HepG2 (cell line): ENCODE measurements at regions not wholly inside any gene's neighbourhood (a gene's known extent, or its start where the extent isn't known, plus 50 kb on each side); places are given as distances from the start of the nearest gene placed in this dataset.

Source experiments
- ATAC-seq: fragments of 200-7000 bp; cut with Tn5 transposase; 3 replicates; pipeline ENCODE4 v1.9.1; 2020; ENCODE audit warnings: mild to moderate bottlenecking, moderate library complexity
- BruUV-seq: library from RNA; stranded (reverse); fragments of 400-500 nt; replicated peaks from 2 replicates; lab custom pipeline; 2021; lab: Mats Ljungman, UMichigan
- CTCF ChIA-PET: fragments of 300-600 bp; formaldehyde crosslinking; extraction: SDS; loops from one replicate; lab custom pipeline; 2021; ENCODE audit warnings: low total read pairs, inconsistent platforms, low intra/inter-chr PET ratio; lab: Yijun Ruan, JAX
- POLR2A ChIA-PET: fragments of 350-600 bp; sonication (Branson Sonifier 250); formaldehyde crosslinking; loops from one replicate; lab custom pipeline; 2020; ENCODE audit warnings: antibody characterized with exemption, inconsistent platforms; lab: Yijun Ruan, JAX
- DNase-seq: peaks from one replicate; pipeline ENCODE4 v3.0.0-alpha.2; 2015; ENCODE audit warnings: low spot score
- FAIRE-seq: peaks from 3 replicates; lab custom pipeline; 2011; peaks lifted over from hg19 to GRCh38; lab: Jason Lieb, UNC
- H2AFZ ChIP-seq: one replicate; pipeline ENCODE4 v1.6.1; 2011; ENCODE audit warnings: low read length, inconsistent platforms
- H3K27ac ChIP-seq: fragments of 300-600 bp; 3 replicates; pipeline ENCODE4 v1.8.0; 2011; ENCODE audit warnings: mixed run types, mild to moderate bottlenecking, mixed read lengths, low read length, inconsistent platforms; ENCODE audit not compliant: insufficient read depth; ENCODE audit errors: extremely low read length
- H3K27me3 ChIP-seq, 2 experiments: fragments of 200-600 bp in 1 of 2; 2 replicates in 1 of 2; 3 replicates in 1 of 2; pipeline versions ENCODE4 v1.6.0 to v1.8.0; 2011; ENCODE audit warnings: low read length in 2 of 2, mild to moderate bottlenecking in 2 of 2, moderate library complexity in 2 of 2, inconsistent platforms in 1 of 2; ENCODE audit not compliant: insufficient read depth in 2 of 2, control insufficient read depth in 1 of 2
- H3K36me3 ChIP-seq, 2 experiments: fragments of 200-600 bp in 1 of 2; replicated peaks in 1 of 2; 2 replicates in 1 of 2; 3 replicates in 1 of 2; pipeline versions ENCODE4 v1.5.1 to v1.8.0; 2011; ENCODE audit warnings: low read length in 2 of 2, inconsistent platforms in 1 of 2; ENCODE audit not compliant: insufficient read depth in 2 of 2, control insufficient read depth in 1 of 2
- H3K4me1 ChIP-seq: 2 replicates; pipeline ENCODE4 v1.5.1; 2012; ENCODE audit warnings: low read length, inconsistent platforms; ENCODE audit not compliant: insufficient read depth
- H3K4me2 ChIP-seq: 2 replicates; pipeline ENCODE4 v1.6.0; 2011; ENCODE audit warnings: low read depth, low read length, inconsistent platforms
- H3K4me3 ChIP-seq, 3 experiments: fragments of 200-600 bp in 1 of 3; sonication (generic), shearing (Covaris generic) in 1 of 3; replicated peaks in 1 of 3; 2 replicates each; pipeline ENCODE4 v1.5.1; 2011 to 2016; ENCODE audit warnings: low read length in 3 of 3, inconsistent platforms in 2 of 3, low read depth in 2 of 3, mild to moderate bottlenecking in 2 of 3, control low read depth in 1 of 3, mixed read lengths in 1 of 3; ENCODE audit not compliant: insufficient read depth in 1 of 3
- H3K79me2 ChIP-seq: one replicate; pipeline ENCODE4 v1.6.1; 2011; ENCODE audit warnings: low read length, inconsistent platforms; ENCODE audit not compliant: insufficient read depth
- H3K9ac ChIP-seq: 2 replicates; pipeline ENCODE4 v1.6.0; 2011; ENCODE audit warnings: mild to moderate bottlenecking, low read depth, low read length, inconsistent platforms; ENCODE audit not compliant: insufficient read depth
- H3K9me3 ChIP-seq: 2 replicates; pipeline ENCODE4 v1.5.1; 2012; ENCODE audit warnings: mild to moderate bottlenecking, low read length
- H4K20me1 ChIP-seq: 2 replicates; pipeline ENCODE4 v1.6.0; 2011; ENCODE audit warnings: inconsistent platforms, mild to moderate bottlenecking, low read length, moderate library complexity; ENCODE audit not compliant: insufficient read depth
- CHD4 ChIP-seq: fragments of 200-600 bp; sonication (generic); IDR thresholded peaks from 2 replicates; pipeline ENCODE4 v1.7.0; 2017; ENCODE audit warnings: mild to moderate bottlenecking, low read length, borderline replicate concordance
- GATAD1 ChIP-seq: IDR thresholded peaks from 2 replicates; pipeline ENCODE4 v1.6.1; 2016; ENCODE audit warnings: missing genetic modification reagents, missing compliant biosample characterization
- KLF16 ChIP-seq, 2 experiments: sonication (generic) in 1 of 2; formaldehyde crosslinking in 1 of 2; IDR thresholded peaks; 2 replicates each; pipeline versions ENCODE4 v1.6.1 to v1.8.0; 2016 to 2023; ENCODE audit warnings: missing genetic modification reagents in 2 of 2, missing compliant biosample characterization in 1 of 2
- MXD4 ChIP-seq: IDR thresholded peaks from 2 replicates; pipeline ENCODE4 v1.6.1; 2016; ENCODE audit warnings: mild to moderate bottlenecking, missing biosample characterization, missing genetic modification reagents
- ZNF282 ChIP-seq: fragments of 450-650 bp; IDR thresholded peaks from 2 replicates; pipeline ENCODE4 v1.6.1; 2018; ENCODE audit not compliant: partially characterized antibody
- ZNF326 ChIP-seq: sonication (generic); formaldehyde crosslinking; IDR thresholded peaks from 2 replicates; pipeline ENCODE4 v1.4.0; 2020; ENCODE audit warnings: missing genetic modification reagents, borderline replicate concordance
- ZNF501 ChIP-seq: sonication (generic); formaldehyde crosslinking; IDR thresholded peaks from 2 replicates; pipeline ENCODE4 v1.5.1; 2020; ENCODE audit warnings: mild to moderate bottlenecking, moderate library complexity, missing genetic modification reagents
- ZNF530 ChIP-seq: sonication (generic); formaldehyde crosslinking; IDR thresholded peaks from 2 replicates; pipeline ENCODE4 v1.5.0; 2020; ENCODE audit warnings: low read depth, mild to moderate bottlenecking, missing genetic modification reagents
- ZNF766 ChIP-seq: sonication (generic); formaldehyde crosslinking; IDR thresholded peaks from 2 replicates; pipeline ENCODE4 v1.5.0; 2020; ENCODE audit warnings: missing genetic modification reagents, borderline replicate concordance
- ZNF781 ChIP-seq: sonication (generic); formaldehyde crosslinking; IDR thresholded peaks from 2 replicates; pipeline ENCODE4 v1.5.1; 2020; ENCODE audit warnings: borderline replicate concordance, mild to moderate bottlenecking, missing genetic modification reagents; ENCODE audit errors: not compliant biosample characterization
- ZSCAN30 ChIP-seq: sonication (generic); formaldehyde crosslinking; IDR thresholded peaks from 2 replicates; pipeline ENCODE4 v1.5.0; 2020; ENCODE audit warnings: mild to moderate bottlenecking, missing genetic modification reagents
- WGBS: methylation state at CpG from one replicate; pipeline ENCODE4 v1.1.6; 2017; ENCODE audit warnings: low lambda C conversion rate; 5-methylcytosine and 5-hydroxymethylcytosine counted together
- in situ Hi-C: cut with HindIII; loops from 2 replicates; pipeline ENCODE4 v1.10.0; 2017; ENCODE audit warnings: low pct_unique_long_range_greater_than_20kb; ENCODE audit not compliant: extremely low pct_ligation_motif_present
- intact Hi-C: fragments of 100-400 bp; cut with micrococcal nuclease; formaldehyde crosslinking; loops from one replicate; pipeline ENCODE4 v1.10.0; 2022; ENCODE audit not compliant: unreplicated experiment
- TF ChIP-seq, protein P1 (sequence below): sonication (generic); formaldehyde crosslinking; IDR thresholded peaks from 2 replicates; pipeline ENCODE4 v1.4.0; 2020; ENCODE audit warnings: missing genetic modification reagents

DNA sequence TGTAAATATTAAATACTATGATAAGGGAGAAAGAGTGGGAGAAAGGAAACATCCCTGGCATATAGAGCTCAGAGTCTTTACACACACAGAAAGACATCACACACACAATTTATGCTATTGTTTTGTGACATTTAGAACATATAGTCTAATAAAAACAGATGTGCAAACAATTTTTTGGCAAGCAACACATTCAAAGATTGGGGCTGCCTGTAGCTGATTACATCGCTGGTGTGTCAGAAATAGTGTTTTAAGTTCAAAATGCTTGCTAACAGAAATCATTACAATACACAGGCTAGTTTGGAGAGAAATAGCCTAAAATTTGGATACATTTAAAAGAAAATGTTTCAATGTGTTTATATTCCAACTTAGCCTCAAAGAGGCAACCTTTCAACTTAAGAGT lies 256.7 kb upstream of the NPVF start:
- CTCF ChIA-PET = no interaction called here
- H3K36me3 ChIP-seq = no peaks in the 10 kb centered on the region
- H4K20me1 ChIP-seq = no peaks in the 10 kb centered on the region
- no peak overlapping the region for H3K4me2 ChIP-seq
- H3K9me3 ChIP-seq = no peaks in the 10 kb centered on the region
- FAIRE-seq = no peak
- H3K27ac ChIP-seq = no peak overlapping the region
- no peaks in the 10 kb centered on the region for H3K79me2 ChIP-seq
- POLR2A ChIA-PET = no interaction called here
- no peak overlapping the region for H3K9ac ChIP-seq
- 0 out of 5 replicates have a peak, but pooled peaks cover 0 to under 1% of the 10 kb centered on the region in 2 experiments for H3K27me3 ChIP-seq
- intact Hi-C loops = no loop called here
- H3K4me3 ChIP-seq = no peak overlapping the region
- WGBS = 0% methylated on average over 1 of the region's 1 CpG
- H2AFZ ChIP-seq = no peak overlapping the region
- BruUV-seq = no TSS peak
- H3K4me1 ChIP-seq = no peaks in the 10 kb centered on the region
- ATAC-seq = no peak
- DNase-seq = no peak
- in situ Hi-C loops = no loop called here
- TF ChIP-seq, protein P1, sequence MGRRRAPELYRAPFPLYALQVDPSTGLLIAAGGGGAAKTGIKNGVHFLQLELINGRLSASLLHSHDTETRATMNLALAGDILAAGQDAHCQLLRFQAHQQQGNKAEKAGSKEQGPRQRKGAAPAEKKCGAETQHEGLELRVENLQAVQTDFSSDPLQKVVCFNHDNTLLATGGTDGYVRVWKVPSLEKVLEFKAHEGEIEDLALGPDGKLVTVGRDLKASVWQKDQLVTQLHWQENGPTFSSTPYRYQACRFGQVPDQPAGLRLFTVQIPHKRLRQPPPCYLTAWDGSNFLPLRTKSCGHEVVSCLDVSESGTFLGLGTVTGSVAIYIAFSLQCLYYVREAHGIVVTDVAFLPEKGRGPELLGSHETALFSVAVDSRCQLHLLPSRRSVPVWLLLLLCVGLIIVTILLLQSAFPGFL = no peak
- TF ChIP-seq ZNF501 = no peak
- no peak for TF ChIP-seq ZSCAN30
- TF ChIP-seq ZNF326 (CRISPR knock-in tag) = no peak
- no peak for TF ChIP-seq CHD4
- TF ChIP-seq ZNF282 = no peak
- no peak for TF ChIP-seq ZNF530
- TF ChIP-seq MXD4 (CRISPR knock-in tag) = no peak
- no peak for TF ChIP-seq ZNF766
- TF ChIP-seq ZNF781 (CRISPR knock-in tag) = no peak
- no peak for TF ChIP-seq GATAD1 (CRISPR knock-in tag)
- TF ChIP-seq KLF16 (CRISPR knock-in tag; IDR thresholded peaks at IDR 0.05) = no peak
